NCI-H2196 treated with DMSO at 0.1 percent for 48 hours (cell line): ENCODE measurements at regions not wholly inside any gene's neighbourhood (a gene's known extent, or its start where the extent isn't known, plus 50 kb on each side); places are given as distances from the start of the nearest gene placed in this dataset.

Experiments
- DNase-seq: peaks from one replicate; lab custom pipeline; 2025; ENCODE audit not compliant: unreplicated experiment; lab: John Stamatoyannopoulos, UW

DNA sequence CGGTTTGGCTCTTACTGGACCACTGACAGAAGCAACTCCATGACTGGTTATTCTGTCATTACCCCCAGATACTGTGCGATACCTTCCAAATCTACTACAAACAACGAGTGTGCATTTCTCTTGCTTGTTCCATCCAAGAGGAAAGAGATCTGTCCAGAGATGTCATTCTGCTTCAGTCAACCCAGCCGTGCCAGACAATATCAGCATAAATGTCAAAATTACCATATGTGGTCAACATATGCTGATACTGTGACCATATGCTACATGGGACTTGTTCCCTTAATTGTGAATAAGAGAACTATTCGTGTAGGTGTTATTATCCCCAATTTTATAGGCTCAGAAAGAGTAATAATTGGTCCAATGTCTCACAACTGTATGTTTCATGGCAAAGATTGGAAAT, 143.2 kb upstream of the PRSS1 start:
- DNase-seq = no peak

DNA sequence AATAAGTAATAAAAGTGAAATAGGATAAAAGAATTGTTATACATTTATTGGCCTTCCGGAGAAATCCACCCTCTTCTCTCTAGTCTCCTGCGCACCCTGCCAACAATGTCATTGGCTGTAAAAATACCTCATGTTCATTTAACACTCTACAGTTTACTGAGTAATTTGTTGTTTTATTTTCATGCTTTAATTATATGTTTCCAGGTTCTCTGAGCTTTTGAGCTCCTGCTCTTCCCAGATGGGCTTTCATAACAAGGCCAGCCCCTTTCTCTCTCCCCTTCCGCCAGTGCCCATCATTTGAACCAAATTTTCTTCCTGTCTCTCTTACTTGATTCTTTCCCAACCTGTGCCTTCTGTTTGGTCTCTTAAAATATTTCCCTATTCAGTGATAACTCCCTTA, 144.6 kb upstream of the PRSS1 start:
- DNase-seq = no peak

DNA sequence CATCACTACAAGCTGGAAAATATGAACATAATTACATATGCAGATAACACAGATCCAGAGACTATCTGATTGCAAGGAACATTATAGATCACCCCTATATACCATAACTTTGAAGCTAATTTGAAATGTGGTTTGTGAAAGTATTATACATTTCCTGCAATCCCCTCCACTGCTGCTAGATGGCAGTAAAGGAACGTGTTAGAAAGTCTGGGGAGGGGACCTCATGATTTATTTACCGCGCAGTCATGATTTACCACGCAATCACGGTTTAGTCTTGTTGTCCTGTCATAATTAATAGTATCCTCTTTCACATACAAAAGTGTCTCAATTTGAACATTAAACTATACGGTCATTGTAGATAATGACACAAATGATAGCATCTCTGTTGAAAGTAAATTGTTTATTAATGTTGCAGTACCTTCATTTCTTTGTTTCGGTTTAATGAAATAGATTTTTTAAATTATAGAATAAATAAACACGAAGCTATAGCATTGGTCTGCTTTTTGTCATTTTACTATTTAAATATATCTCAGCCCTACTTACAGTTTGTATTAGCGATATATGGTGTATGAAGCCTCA, 145.3 kb upstream of the PRSS1 start:
- peak; percentile 8 for DNase-seq

DNA sequence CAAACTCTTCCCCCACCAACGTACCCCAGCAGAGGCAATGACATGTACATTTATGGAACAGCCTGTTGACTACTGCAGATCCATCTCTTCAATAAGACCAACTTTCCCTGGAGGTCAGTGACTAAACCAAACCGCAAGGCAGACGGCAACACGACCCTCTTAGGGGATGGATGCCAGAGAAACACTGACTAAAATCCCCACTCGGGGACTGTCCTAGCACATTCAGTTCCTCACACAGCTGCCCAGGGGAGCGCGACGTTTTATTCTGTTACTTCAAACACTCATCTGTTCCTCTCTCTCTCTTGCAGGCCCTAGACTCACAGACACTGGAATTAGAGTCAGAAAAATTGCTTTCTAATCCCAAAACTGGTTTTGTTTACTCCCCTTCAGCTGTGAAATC, 146.5 kb upstream of the PRSS1 start:
- DNase-seq = no peak

DNA sequence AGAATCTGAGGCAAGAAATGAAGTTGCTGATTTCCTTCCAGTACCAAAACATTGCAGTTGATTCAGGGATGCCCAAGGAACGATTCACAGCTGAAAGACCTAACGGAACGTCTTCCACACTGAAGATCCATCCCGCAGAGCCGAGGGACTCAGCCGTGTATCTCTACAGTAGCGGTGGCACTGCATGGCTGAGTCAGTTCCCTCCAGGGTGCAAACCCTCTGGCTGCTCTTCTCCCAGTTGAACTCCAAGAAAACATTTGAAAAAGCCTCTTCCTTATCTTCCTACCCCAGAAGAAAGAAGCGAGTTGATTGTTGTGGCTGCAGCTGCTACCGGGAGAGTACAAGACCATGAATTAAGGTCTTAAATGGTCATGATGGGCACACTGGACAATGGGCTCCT, 147.1 kb upstream of the PRSS1 start:
- no peak for DNase-seq

DNA sequence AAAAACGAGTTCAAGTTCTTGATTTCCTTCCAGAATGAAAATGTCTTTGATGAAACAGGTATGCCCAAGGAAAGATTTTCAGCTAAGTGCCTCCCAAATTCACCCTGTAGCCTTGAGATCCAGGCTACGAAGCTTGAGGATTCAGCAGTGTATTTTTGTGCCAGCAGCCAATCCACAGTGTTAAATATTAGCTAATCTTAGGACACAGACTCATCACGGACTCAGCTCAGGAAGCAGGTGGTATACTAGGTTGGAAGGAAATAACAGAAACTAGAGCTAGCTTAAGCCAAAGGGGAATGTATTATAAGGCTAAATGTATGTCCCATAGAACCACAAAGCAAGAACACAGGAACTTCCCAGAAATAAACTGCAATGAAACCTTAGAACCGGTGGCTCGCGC, 151.0 kb upstream of the PRSS1 start:
- no peak for DNase-seq

DNA sequence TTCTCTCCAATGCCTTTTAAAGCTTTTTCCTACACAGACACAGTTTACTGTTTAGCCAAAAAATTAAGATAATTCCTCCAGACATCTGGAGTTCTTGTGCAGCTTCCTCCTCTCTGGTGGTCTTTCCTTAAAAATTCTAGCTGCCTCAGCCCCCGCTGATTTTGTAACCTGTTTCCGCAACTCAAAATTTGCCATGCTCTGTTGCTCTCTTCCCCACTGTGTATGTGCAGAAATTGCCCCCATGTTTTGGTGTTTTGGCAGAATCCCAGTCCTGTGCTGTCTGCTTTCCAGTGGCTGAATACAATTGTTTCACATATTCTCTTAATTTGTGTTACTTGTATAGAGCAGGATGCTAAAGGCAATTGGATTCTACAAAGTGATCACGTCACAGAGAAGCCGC, 151.7 kb upstream of the PRSS1 start:
- DNase-seq = no peak

DNA sequence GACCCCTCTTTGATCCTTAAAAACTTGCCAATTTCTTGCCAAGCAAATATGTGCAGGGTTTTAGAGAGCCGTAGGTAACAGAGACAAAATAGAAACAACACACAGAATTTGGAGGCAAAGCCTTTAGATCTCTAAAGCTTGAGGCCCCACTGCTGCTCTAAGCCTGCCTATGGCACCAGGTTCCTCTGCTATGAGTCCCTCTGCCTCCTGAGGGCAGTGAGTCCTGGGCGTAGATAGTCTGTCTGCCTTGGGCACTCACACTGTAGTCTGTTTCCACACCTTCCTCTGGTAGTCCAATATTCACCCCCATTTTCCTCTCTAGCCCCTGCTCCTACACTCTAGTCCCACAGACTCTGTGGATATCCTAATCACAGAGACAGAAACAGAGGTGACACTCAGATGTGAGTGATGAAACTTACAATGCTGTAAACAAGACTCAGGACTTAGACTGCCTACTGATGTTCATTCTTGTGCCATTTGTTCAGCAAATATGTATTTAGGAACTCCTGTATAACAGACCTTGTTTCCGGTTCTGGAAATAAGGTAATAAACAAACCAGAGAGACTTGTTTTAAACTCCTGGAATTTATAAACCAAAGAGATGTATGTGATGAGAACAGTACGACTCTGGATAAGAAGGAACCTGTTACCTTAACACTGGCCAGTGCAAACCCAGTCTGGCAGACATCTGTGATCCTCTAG, 153.3 kb upstream of the PRSS1 start:
- no peak for DNase-seq

DNA sequence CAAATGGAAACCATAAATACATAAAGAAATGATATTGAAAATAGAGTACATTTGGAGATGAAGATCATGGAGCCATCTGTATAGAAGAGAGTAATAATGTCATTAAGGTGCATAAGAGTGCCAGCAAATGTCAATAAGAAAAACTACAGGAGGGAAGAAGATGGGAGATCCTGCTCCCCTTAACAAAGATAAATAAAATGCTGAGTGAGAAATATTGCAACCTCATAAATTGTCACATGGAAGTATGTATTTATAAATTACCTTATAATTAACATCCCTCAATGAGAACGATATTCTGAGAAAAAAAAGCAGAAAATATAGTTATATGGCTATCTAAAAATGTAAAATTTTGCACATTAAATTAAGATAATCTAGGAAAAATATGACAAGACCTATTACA, 155.2 kb upstream of the PRSS1 start:
- DNase-seq = no peak

DNA sequence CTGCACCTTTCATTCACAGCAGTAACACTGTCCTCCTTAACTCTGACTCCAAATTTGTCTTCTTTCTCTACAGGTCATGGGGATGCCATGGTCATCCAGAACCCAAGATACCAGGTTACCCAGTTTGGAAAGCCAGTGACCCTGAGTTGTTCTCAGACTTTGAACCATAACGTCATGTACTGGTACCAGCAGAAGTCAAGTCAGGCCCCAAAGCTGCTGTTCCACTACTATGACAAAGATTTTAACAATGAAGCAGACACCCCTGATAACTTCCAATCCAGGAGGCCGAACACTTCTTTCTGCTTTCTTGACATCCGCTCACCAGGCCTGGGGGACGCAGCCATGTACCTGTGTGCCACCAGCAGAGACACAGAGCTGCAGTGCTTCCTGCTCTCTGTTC, 156.2 kb upstream of the PRSS1 start:
- DNase-seq = no peak

DNA sequence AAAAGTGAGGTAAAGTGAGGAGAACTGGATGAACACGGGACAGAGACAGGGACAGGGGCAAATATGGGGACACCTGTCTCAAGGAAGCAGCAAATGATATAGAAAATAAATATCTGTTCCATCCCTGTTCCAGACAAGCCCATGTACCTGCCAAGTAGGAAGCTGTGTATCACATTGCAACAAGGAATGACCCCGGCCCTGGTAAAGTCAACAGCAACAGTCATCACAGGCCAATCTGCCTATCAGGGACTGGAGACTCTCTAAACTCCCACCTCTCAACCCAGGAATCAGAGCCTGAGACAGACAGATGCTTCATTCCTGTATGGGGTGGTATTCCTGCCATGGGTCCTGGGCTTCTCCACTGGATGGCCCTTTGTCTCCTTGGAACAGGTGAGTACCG, 156.6 kb upstream of the PRSS1 start:
- DNase-seq = no peak

DNA sequence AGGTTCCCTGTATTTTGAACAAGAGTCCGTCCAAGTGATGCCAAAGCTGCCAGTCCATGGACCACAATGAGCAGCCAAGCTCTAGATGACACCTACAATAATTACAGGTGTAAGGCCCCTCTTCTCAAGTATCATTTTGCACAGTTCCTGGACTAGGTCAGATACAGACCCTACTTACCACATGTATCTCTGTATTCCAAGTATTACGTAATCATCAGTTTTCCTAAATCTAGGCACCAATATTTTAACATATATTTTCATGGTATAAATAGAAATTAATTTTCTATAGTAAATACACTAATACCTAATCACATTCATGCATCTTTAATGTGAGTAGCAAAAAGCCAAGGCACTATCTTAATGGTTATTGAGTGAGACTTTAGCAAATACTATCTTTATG, 157.0 kb upstream of the PRSS1 start:
- no peak for DNase-seq

DNA sequence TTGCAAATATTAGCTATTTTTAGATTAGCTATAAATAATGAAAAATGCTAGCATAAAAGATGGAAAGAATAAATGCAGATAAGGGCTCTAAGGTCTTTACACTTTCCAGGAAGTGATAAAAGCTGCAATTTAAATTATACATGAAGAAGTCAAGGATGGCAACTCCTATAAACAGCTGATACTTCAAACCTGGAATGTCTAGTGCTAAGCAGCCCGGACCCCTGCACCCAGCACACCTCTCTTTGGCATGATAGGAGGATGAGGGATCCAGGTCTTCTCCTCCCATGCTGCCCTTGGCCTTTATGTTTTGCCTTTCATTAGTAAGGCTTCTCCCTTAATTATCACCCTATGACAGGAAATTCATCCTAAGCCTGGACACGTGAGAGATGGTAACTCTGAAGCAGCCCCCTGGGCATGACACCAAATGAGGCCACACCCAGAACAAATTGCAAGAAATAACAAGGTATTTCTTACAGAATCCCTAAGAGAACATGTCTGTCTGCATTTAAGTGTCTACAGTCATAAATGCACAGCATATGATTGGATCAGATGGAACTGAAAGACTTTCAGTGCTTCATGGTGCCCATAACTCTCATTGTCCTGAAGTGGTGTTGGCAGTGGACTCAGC, 158.3 kb upstream of the PRSS1 start:
- DNase-seq = no peak

DNA sequence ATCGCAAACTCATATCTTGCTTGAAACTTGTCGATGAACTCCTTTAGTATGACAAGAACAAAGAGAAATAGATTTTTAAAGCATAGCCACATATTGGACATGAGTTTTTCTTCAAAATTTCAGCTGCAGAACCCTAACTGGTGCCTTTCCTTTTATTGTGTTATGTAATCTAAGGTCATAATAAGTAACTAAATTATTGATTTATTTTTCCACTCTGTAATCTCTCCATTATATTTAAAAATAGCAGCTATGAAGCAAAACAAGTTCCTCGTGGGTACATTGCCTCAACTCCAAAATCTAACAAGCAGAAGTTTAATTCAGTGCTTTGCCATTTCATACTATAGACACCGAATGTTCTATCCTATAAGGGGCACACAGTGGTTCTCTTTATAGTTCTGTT, 159.2 kb upstream of the PRSS1 start:
- DNase-seq = no peak

DNA sequence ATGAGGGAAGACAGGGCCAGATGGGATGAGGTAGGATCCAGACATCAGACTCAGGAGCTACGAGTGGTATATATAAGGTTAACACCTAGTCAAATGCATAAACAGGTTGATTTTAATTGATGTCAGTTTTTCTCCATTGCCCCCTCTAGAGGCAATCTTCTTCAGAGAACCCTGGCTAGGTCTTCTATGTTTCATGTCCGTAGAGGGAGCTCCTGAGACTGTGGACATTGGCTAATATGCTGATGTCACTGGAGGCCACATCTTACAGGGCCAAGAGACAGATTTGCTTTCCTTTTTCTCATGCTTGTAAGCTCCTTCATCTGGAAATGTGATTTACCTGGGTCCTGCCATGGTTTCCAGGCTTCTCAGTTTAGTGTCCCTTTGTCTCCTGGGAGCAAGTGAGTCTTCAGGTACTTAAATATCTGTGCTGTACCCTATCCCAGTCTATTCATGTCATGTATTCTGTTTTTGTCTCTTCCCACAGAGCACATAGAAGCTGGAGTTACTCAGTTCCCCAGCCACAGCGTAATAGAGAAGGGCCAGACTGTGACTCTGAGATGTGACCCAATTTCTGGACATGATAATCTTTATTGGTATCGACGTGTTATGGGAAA, 161.6 kb upstream of the PRSS1 start:
- DNase-seq = no peak

DNA sequence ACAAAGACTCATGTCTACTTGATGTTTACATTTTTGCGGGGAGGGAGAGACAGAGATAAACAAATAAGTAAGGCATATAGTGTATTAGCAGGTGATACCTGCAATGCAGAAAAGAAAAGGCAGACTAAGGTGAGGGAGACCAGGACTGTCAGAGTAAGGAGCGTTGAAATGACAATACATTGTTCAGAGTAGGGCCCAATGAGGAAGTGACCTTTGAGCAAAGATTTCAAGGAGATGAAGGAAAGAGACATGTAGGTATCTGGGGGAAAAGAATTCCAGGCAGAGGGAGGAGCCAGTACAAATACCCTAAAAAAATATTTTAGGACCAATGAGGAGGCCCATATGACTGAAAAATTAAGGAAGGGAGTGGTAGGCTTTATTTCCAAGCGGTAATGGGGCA, 162.7 kb upstream of the PRSS1 start:
- DNase-seq = no peak

DNA sequence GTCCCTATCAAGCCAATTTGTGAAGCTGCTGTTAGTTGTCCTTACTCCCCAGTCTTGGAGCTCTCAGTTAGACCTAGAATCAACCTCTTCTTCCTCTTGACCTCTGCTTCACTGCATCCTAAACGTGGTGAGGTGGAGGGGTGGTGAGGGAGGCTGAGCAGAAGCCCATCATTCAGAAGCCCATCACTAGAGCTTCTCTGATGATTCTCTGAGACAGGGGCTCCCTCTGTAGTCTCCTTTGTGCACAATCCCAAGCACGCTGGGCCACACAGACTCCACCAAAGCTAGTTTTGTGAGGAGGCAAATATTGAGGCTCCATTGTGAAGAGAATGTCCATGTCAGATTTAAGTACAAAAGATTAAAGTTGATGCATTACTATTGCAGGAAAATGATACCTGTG, 163.8 kb upstream of the PRSS1 start:
- no peak for DNase-seq

DNA sequence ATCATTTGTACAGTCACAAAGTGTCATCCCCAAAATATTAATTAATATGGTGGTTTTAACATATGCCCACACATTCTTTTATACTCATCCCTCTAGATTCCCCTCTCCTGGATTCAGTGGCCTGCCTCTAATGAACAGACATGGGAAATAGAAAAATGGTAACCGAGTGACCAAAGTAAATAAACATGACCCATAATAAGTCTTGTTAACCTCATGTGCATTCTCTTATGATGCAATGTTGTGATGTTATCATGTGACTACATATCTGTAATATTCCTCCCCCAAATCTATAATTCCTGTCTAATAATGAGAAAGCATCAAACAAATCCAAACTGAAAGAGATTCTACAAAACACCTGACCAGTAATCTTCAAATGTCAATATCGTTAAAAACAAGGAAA, 164.5 kb upstream of the PRSS1 start:
- DNase-seq = no peak

DNA sequence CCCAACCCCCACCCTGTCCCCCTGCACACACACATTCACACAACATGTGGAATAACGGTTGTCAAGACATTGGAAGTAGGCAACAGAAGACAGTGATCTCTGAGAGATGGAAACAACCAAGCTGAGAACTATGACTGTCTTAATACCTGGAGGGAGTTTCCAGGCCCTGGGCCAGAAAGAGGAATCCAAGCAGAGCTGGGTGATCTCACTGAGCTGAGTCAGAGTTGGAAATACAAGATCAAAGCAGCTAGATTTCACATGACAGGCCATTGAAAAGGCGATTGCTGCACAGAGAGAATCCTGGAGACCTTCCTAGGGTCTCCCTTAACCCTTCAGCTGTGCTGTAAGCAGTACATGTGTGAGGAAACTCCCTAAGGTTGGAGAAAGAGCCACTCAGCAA, 165.8 kb upstream of the PRSS1 start:
- no peak for DNase-seq

DNA sequence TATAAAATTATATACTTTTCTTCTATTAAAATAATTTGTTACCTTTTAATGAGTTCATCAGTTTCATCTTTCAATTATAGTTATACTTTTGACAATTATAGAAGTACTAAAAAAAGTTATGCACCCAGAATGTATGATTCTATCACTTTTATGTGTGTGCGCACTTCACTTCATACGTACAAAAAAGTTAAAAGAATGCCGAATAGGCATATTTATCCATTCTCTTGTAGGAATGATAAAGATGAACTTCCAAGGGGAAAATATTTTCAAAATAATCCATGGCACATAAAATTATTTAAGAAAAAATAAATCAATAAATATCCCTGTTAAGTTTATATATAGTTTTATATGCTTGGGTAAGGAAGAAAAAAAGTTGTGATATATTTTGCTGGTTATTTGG, 166.9 kb upstream of the PRSS1 start:
- no peak for DNase-seq

DNA sequence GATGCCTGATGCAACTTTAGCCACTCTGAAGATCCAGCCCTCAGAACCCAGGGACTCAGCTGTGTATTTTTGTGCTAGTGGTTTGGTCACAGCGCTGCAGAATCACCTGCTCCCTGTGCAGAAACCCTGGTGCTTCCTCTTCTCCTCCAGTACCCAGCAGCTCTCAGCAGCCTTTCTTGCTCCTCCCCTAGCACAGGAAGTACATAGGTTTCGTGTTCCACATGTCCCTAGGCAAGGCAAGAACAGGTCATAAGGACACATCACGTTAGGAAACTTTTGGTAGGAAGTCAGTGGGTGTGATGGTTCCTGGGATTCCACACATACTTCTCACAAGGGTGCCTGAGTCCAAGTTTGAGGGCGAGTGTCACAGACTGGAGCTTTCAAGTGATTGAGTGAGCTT, 167.9 kb upstream of the PRSS1 start:
- no peak for DNase-seq

DNA sequence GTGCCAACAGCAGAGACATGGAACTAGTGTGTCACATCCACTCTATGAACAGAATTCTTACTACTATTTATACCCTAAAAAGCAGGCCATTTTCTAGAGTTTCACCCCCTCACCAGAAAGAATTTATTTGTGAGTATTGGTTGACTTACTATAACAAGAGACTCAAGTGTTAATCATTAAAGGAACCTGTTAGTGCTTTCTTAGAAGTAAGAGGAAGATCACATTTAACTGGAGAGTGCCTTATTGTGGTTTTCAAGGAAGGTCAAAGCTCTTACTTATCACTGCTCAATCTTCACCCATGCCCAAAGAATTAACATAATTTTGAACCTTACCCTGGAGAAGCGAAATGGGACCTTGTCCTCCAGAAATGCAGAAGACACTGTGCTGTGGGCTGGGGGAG, 169.3 kb upstream of the PRSS1 start:
- no peak for DNase-seq
